ENCODE measurements at regions not wholly inside any gene's neighbourhood (a gene's known extent, or its start where the extent isn't known, plus 50 kb on each side); places are given as distances from the start of the nearest gene placed in this dataset.
A peak's percentile ranks its signal among the peaks of the same experiment; 100 is the strongest.

DNA sequence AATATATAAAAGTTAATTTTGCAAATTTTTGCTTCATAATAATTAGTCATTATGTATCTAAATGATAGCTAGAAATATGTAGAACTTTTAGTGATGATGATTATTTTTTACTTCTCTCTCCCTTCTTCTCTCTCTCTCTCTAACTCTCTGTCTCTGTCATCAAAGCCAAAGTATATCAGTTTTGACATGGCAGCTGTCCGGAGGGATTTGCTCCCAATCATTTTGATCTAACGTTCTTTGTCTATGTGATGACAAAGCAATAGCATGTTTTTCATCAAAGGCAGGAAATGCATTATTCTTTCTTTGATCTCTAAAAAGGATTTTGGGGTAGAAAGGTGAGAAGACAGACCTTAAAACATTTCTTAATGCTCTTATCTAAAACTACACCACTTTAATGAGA is 402.1 kb downstream of the PDGFC start:
- TF ChIP-seq, protein P1, sequence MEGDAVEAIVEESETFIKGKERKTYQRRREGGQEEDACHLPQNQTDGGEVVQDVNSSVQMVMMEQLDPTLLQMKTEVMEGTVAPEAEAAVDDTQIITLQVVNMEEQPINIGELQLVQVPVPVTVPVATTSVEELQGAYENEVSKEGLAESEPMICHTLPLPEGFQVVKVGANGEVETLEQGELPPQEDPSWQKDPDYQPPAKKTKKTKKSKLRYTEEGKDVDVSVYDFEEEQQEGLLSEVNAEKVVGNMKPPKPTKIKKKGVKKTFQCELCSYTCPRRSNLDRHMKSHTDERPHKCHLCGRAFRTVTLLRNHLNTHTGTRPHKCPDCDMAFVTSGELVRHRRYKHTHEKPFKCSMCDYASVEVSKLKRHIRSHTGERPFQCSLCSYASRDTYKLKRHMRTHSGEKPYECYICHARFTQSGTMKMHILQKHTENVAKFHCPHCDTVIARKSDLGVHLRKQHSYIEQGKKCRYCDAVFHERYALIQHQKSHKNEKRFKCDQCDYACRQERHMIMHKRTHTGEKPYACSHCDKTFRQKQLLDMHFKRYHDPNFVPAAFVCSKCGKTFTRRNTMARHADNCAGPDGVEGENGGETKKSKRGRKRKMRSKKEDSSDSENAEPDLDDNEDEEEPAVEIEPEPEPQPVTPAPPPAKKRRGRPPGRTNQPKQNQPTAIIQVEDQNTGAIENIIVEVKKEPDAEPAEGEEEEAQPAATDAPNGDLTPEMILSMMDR (IDR thresholded peaks at IDR 0.05; ENCODE audit: low read depth, low read length) = no peak
- no peak overlapping the region for H3K4me3 ChIP-seq (replicated peaks in 1 of 2; ENCODE audit: low read depth in 2 of 2, low read length in 2 of 2)
- no peak for DNase-seq (ENCODE audit: low read depth in 2 of 2)

DNA sequence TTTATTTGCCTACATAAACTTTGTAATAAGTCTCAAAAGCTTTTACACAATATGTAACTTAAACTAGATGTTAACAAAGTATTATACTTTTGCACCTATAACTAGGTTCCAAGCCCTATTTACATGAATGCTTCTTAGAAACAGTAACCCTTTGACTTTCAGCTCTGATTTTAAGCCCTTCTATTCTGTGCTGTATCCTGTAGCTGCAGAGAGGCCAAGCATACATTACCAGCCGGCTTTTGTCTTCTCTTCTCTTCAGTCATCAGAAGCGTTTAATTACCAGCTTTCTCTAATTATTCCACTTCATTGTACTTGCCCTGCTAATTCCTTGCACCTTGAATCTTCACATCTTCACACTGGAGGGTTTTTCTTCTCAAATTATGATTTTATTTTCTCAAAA is 403.1 kb downstream of the PDGFC start:
- H3K4me3 ChIP-seq (replicated peaks in 1 of 2; ENCODE audit: low read depth in 2 of 2, low read length in 2 of 2) = no peak overlapping the region
- TF ChIP-seq, protein P1 (IDR thresholded peaks at IDR 0.05; ENCODE audit: low read depth, low read length) = no peak
- no peak for DNase-seq (ENCODE audit: low read depth in 2 of 2)

DNA sequence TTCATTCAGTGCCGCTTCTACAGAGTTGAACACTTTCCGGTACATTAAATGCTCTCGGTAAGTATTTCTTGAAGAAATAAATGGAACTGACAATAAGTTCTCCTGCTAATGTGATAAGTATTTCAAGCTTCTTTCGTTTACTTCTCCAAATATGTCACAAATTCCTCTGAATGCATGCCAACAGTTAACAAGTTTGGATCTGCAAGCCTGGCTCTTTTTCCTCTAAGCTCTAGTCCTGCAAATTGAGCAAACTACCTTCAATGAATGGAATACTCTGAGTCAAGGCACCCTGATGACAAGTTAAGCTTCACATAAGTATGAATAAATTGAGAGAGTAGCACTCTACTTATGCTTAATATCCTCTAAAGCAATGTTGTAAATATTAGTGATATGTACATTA is 403.6 kb downstream of the PDGFC start:
- peak in 1 of 2 donors; percentile 18 for DNase-seq (ENCODE audit: low read depth in 2 of 2)
- no peak overlapping the region for H3K4me3 ChIP-seq (replicated peaks in 1 of 2; ENCODE audit: low read depth in 2 of 2, low read length in 2 of 2)
- TF ChIP-seq, protein P1 (IDR thresholded peaks at IDR 0.05; ENCODE audit: low read depth, low read length) = no peak

DNA sequence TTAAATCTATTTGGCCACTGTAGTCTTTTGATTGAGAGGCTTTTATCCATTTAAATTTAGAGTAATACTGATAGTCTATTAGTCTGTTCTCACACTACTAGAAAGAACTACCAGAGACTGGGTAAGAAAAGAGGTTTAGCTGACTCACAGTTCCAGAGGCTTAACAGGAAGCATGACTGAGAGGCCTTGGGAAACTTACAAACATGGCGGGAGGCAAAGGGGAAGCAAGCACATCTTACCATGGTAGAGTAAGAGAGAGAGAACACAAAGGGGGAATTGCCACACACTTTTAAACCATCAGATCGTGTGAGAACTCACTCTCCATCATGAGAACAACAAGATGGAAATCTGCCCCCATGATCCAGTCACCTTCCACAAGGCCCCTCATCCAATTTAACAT is 410.9 kb downstream of the PDGFC start:
- TF ChIP-seq, protein P1 (IDR thresholded peaks at IDR 0.05; ENCODE audit: low read depth, low read length) = no peak
- H3K4me3 ChIP-seq (replicated peaks in 1 of 2; ENCODE audit: low read depth in 2 of 2, low read length in 2 of 2) = no peak overlapping the region
- peak in 1 of 2 donors; percentile 89 for DNase-seq (ENCODE audit: low read depth in 2 of 2)

DNA sequence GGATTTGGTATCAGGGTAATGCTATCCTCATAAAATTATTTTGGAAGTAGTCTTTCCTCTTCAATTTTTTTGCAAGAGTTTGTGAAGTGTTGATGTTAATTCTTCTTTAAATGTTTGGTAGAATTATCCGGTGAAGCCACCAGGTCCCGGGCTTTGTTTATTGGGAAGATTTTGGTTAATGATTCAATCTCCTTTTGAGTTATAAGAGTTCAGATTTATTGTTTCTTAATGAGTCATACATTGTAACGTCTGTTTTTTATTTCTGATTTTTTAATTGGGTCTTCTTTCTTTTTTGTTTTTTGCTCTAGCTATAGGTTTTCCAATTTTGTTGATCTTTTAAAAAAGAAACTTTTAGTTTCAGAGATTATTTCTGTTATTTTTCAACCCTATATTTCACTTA is 412.3 kb downstream of the PDGFC start:
- DNase-seq (ENCODE audit: low read depth in 2 of 2) = no peak
- TF ChIP-seq, protein P1 (IDR thresholded peaks at IDR 0.05; ENCODE audit: low read depth, low read length) = no peak
- H3K4me3 ChIP-seq (replicated peaks in 1 of 2; ENCODE audit: low read depth in 2 of 2, low read length in 2 of 2) = no peak overlapping the region

DNA sequence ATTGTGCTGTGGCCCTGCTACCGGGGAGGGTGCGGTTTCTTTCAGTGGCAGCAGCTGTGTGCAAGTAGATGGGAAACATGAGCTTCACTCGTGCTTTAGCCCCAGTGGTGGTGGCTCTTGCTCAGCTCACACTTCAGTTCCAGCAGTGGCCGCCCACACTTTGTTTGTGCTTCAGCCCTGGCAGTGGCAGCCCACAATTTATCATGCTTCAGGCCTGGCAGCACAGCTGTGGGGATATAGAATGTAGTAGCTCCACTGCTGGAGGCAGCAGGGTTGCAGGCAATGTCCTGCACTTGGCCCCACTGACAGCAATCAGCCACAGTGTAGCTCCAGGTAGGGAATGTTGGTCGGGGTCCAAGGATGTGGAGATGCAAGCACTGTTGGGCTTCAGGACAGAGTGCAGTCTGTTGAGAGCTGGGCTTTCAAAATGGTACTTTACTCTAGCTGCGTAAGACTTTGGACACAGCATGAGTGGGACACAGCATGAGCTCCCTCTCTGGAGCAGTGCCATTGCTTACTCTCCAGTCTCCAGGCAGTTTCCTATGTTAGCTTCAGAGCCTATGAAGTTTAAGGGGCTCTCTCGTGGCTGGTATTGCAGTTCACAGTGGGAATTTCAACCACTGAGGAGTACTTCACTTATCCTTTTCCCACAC is 413.1 kb downstream of the PDGFC start:
- no peak for DNase-seq (ENCODE audit: low read depth in 2 of 2)
- TF ChIP-seq, protein P1 (IDR thresholded peaks at IDR 0.05; ENCODE audit: low read depth, low read length) = no peak
- H3K4me3 ChIP-seq (replicated peaks in 1 of 2; ENCODE audit: low read depth in 2 of 2, low read length in 2 of 2) = no peak overlapping the region

DNA sequence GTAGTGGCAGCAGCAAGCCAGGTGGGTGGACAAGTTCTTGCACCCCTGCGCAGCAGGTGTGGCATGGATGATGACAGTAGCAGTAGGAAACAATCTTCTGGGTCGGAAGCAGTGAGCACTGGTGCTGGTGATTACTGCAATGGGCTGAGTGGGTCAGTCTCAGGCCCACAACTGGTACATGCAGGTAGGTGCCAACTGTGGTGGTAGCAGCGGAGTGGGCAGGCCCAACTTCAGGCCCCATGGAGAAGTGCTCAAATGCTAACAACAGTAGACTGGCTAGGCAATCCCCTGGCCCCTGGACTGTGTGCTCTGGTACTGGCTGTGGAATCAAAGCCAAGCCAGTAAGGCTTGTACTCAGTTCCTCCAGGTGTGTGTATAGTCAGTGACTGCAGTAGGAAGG is 413.7 kb downstream of the PDGFC start:
- no peak overlapping the region for H3K4me3 ChIP-seq (replicated peaks in 1 of 2; ENCODE audit: low read depth in 2 of 2, low read length in 2 of 2)
- no peak for DNase-seq (ENCODE audit: low read depth in 2 of 2)
- TF ChIP-seq, protein P1 (IDR thresholded peaks at IDR 0.05; ENCODE audit: low read depth, low read length) = no peak
